ENCODE measurements at regions not wholly inside any gene's neighbourhood (a gene's known extent, or its start where the extent isn't known, plus 50 kb on each side); places are given as distances from the start of the nearest gene placed in this dataset.

GRCh38 chr12:130074661-130075406 is 87.4 kb upstream of the FZD10 start:
- no peak for DNase-seq

- no peak for DNase-seq
Measured at GRCh38 chr12:130075497-130076076, 86.7 kb upstream of the FZD10 start.

- no peak for DNase-seq
Measured at GRCh38 chr12:130076126-130076525, 86.1 kb upstream of the FZD10 start.

- no peak for DNase-seq
Measured at GRCh38 chr12:130076752-130077151, 85.5 kb upstream of the FZD10 start.

GRCh38 chr12:130078852-130079251 is 83.4 kb upstream of the FZD10 start:
- no peak for DNase-seq

- DNase-seq = no peak
Measured at GRCh38 chr12:130079279-130079678, 83.0 kb upstream of the FZD10 start.

- DNase-seq = no peak
Measured at GRCh38 chr12:130080205-130080604, 82.1 kb upstream of the FZD10 start.

- DNase-seq = no peak
Measured at GRCh38 chr12:130081117-130081805, 81.0 kb upstream of the FZD10 start.

- no peak for DNase-seq
Measured at GRCh38 chr12:130083002-130083401, 79.3 kb upstream of the FZD10 start.

GRCh38 chr12:130083734-130084133 is 78.5 kb upstream of the FZD10 start:
- no peak for DNase-seq

- DNase-seq = no peak
Measured at GRCh38 chr12:130084359-130084758, 77.9 kb upstream of the FZD10 start.

- no peak for DNase-seq
Measured at GRCh38 chr12:130086248-130086647, 76.0 kb upstream of the FZD10 start.

- DNase-seq = no peak
Measured at GRCh38 chr12:130086797-130087196, 75.5 kb upstream of the FZD10 start.

- DNase-seq = no peak
Measured at GRCh38 chr12:130087222-130087621, 75.0 kb upstream of the FZD10 start.

- no peak for DNase-seq
Measured at GRCh38 chr12:130088504-130088903, 73.8 kb upstream of the FZD10 start.

- no peak for DNase-seq
Measured at GRCh38 chr12:130090542-130090941, 71.7 kb upstream of the FZD10 start.

- no peak for DNase-seq
Measured at GRCh38 chr12:130093380-130093779, 68.9 kb upstream of the FZD10 start.

GRCh38 chr12:130097342-130097741 is 64.9 kb upstream of the FZD10 start:
- DNase-seq = no peak

GRCh38 chr12:130097798-130098255 is 64.4 kb upstream of the FZD10 start:
- no peak for DNase-seq

- DNase-seq = no peak
Measured at GRCh38 chr12:130098301-130099005, 63.8 kb upstream of the FZD10 start.

- DNase-seq = no peak
Measured at GRCh38 chr12:130100634-130101362, 61.5 kb upstream of the FZD10 start.

- no peak for DNase-seq
Measured at GRCh38 chr12:130101370-130101769, 60.9 kb upstream of the FZD10 start.

- no peak for DNase-seq
Measured at GRCh38 chr12:130102266-130102665, 60.0 kb upstream of the FZD10 start.

All from activated effector memory CD4-positive, alpha-beta T cell treated with anti-CD3 and anti-CD28 coated beads, Interleukin-2, amount 50 U/mL, for 16 hours (primary cell).